ENCODE measurements at regions not wholly inside any gene's neighbourhood (a gene's known extent, or its start where the extent isn't known, plus 50 kb on each side); places are given as distances from the start of the nearest gene placed in this dataset.

DNA sequence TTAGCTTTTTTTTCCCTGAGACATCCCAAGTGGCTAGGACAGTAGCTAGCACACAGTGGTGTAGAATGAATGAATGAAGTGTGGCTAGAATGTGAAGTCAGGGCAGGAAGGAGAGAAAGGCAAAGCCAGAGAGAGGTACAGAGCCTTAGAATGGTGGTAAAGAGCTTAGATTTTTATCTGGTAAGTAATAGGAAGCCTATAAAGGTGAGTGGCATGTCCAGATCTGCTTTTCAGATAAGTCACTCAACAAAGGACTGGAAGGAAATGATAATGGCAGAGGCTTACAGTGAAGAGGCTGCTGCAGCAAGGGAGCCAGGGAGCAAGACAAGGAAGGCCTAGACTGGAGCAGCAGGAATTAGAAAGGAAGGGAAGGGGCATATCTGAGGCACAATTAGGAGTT is 96.0 kb upstream of the PRDM1 start:
- TF ChIP-seq FOXA2 (IDR thresholded peaks at IDR 0.05) (no peak), NR2F2 (IDR thresholded peaks at IDR 0.05) (no peak), RAD21 (IDR thresholded peaks at IDR 0.05) (no peak), SP1 (IDR thresholded peaks at IDR 0.05) (no peak), HNF4A (conservative IDR thresholded peaks at IDR 0.05) (no peak), JUND (IDR thresholded peaks at IDR 0.05) (no peak), GABPA (IDR thresholded peaks at IDR 0.05 in 1 of 2, conservative IDR thresholded peaks at IDR 0.05 in 1 of 2) (no peak), TAF1 (conservative IDR thresholded peaks at IDR 0.05) (no peak), REST (IDR thresholded peaks at IDR 0.05) (no peak), HNF4G (IDR thresholded peaks at IDR 0.05) (no peak)
- TF ChIP-seq, protein P1, sequence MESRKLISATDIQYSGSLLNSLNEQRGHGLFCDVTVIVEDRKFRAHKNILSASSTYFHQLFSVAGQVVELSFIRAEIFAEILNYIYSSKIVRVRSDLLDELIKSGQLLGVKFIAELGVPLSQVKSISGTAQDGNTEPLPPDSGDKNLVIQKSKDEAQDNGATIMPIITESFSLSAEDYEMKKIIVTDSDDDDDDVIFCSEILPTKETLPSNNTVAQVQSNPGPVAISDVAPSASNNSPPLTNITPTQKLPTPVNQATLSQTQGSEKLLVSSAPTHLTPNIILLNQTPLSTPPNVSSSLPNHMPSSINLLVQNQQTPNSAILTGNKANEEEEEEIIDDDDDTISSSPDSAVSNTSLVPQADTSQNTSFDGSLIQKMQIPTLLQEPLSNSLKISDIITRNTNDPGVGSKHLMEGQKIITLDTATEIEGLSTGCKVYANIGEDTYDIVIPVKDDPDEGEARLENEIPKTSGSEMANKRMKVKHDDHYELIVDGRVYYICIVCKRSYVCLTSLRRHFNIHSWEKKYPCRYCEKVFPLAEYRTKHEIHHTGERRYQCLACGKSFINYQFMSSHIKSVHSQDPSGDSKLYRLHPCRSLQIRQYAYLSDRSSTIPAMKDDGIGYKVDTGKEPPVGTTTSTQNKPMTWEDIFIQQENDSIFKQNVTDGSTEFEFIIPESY (IDR thresholded peaks at IDR 0.05), result no peak
- TF ChIP-seq, protein P2, sequence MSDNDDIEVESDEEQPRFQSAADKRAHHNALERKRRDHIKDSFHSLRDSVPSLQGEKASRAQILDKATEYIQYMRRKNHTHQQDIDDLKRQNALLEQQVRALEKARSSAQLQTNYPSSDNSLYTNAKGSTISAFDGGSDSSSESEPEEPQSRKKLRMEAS (IDR thresholded peaks at IDR 0.05), result no peak
- TF ChIP-seq, protein P3, sequence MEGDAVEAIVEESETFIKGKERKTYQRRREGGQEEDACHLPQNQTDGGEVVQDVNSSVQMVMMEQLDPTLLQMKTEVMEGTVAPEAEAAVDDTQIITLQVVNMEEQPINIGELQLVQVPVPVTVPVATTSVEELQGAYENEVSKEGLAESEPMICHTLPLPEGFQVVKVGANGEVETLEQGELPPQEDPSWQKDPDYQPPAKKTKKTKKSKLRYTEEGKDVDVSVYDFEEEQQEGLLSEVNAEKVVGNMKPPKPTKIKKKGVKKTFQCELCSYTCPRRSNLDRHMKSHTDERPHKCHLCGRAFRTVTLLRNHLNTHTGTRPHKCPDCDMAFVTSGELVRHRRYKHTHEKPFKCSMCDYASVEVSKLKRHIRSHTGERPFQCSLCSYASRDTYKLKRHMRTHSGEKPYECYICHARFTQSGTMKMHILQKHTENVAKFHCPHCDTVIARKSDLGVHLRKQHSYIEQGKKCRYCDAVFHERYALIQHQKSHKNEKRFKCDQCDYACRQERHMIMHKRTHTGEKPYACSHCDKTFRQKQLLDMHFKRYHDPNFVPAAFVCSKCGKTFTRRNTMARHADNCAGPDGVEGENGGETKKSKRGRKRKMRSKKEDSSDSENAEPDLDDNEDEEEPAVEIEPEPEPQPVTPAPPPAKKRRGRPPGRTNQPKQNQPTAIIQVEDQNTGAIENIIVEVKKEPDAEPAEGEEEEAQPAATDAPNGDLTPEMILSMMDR (IDR thresholded peaks at IDR 0.05; ENCODE audit: low read depth, low read length, missing input control), result no peak
- Histone ChIP-seq H3K27ac (ENCODE audit: low read depth in 1 of 2, low read length in 2 of 2) (no peak overlapping the region), H3K4me1 (ENCODE audit: control insufficient read depth in 4 of 4, insufficient read depth in 4 of 4, low read length in 3 of 4) (peaks cover 3 to 35% (median 23%) of the 10 kb centered on the region in 4 donors), H3K36me3 (ENCODE audit: control insufficient read depth in 4 of 4, insufficient read depth in 3 of 4, low read depth in 1 of 4, low read length in 3 of 4) (no peaks in the 10 kb centered on the region), H3K9ac (ENCODE audit: low read depth in 1 of 2, low read length in 2 of 2) (no peak overlapping the region), H3K9me3 (ENCODE audit: control insufficient read depth in 4 of 4, low read length in 3 of 4) (peaks cover 0 to 2% (median 0%) of the 10 kb centered on the region in 4 donors), H3K4me3 (ENCODE audit: low read depth in 1 of 3, low read length in 3 of 3) (no peak overlapping the region), H3K27me3 (ENCODE audit: control insufficient read depth in 4 of 4, insufficient read depth in 4 of 4, low read length in 3 of 4) (peaks cover 0 to 19% (median 2%) of the 10 kb centered on the region in 4 donors)
- DNase-seq (ENCODE audit: low spot score), result no peak

- no peak overlapping the region for H3K4me3 ChIP-seq (ENCODE audit: low read depth in 1 of 3, low read length in 3 of 3)
- no peaks in the 10 kb centered on the region for H3K36me3 ChIP-seq (ENCODE audit: control insufficient read depth in 4 of 4, insufficient read depth in 3 of 4, low read depth in 1 of 4, low read length in 3 of 4)
- WGBS, result 68% methylated on average over 5 of the region's 5 CpGs
- DNase-seq (ENCODE audit: low spot score), result no peak
- H3K27me3 ChIP-seq (ENCODE audit: control insufficient read depth in 4 of 4, insufficient read depth in 4 of 4, low read length in 3 of 4), result peaks cover 0 to 14% (median 3%) of the 10 kb centered on the region in 4 donors
- H3K9me3 ChIP-seq (ENCODE audit: control insufficient read depth in 4 of 4, low read length in 3 of 4), result peaks cover 0 to under 1% (median 0%) of the 10 kb centered on the region in 4 donors
- peaks cover 2 to 25% (median 15%) of the 10 kb centered on the region in 4 donors for H3K4me1 ChIP-seq (ENCODE audit: control insufficient read depth in 4 of 4, insufficient read depth in 4 of 4, low read length in 3 of 4)
- no peak overlapping the region for H3K27ac ChIP-seq (ENCODE audit: low read depth in 1 of 2, low read length in 2 of 2)
- H3K9ac ChIP-seq (ENCODE audit: low read depth in 1 of 2, low read length in 2 of 2), result no peak overlapping the region
- TF ChIP-seq, protein P1 (IDR thresholded peaks at IDR 0.05), result no peak
- TF ChIP-seq GABPA (IDR thresholded peaks at IDR 0.05 in 1 of 2, conservative IDR thresholded peaks at IDR 0.05 in 1 of 2) (no peak), NR2F2 (IDR thresholded peaks at IDR 0.05) (no peak), TAF1 (conservative IDR thresholded peaks at IDR 0.05) (no peak), HNF4G (IDR thresholded peaks at IDR 0.05) (no peak), FOXA2 (IDR thresholded peaks at IDR 0.05) (no peak), EGR1 (IDR thresholded peaks at IDR 0.05; ENCODE audit: low read depth in 2 of 2) (no peak), HNF4A (conservative IDR thresholded peaks at IDR 0.05) (no peak), YY1 (IDR thresholded peaks at IDR 0.05) (no peak), JUND (IDR thresholded peaks at IDR 0.05) (no peak)
- TF ChIP-seq, protein P3 (IDR thresholded peaks at IDR 0.05; ENCODE audit: low read depth, low read length, missing input control), result no peak
These were observed 97.1 kb upstream of the PRDM1 start for GRCh38 chr6:105988812-105989577.
